GM21526 (cell line): ENCODE measurements at regions not wholly inside any gene's neighbourhood (a gene's known extent, or its start where the extent isn't known, plus 50 kb on each side); places are given as distances from the start of the nearest gene placed in this dataset.

ENCODE experiments used
- ATAC-seq: cut with Tn5 transposase; IDR thresholded peaks from one replicate; pipeline ENCODE4 v1.9.1; 2021; ENCODE audit warnings: moderate library complexity; ENCODE audit not compliant: unreplicated experiment, low FRiP score

GRCh38 chr13:50685491-50685890 is 158.0 kb downstream of the DLEU7 start:
- ATAC-seq: no peak

GRCh38 chr13:50685956-50686355 is 157.5 kb downstream of the DLEU7 start:
- no peak for ATAC-seq

- no peak for ATAC-seq
Observed at GRCh38 chr13:50686551-50686950, 156.9 kb downstream of the DLEU7 start.

- ATAC-seq: no peak
Observed at GRCh38 chr13:50687545-50687944, 155.9 kb downstream of the DLEU7 start.

GRCh38 chr13:50690006-50690405 is 153.5 kb downstream of the DLEU7 start:
- ATAC-seq: no peak

- ATAC-seq: no peak
Observed at GRCh38 chr13:50691176-50691680, 152.3 kb downstream of the DLEU7 start.

GRCh38 chr13:50691681-50692263 is 151.7 kb downstream of the DLEU7 start:
- ATAC-seq: no peak

- ATAC-seq: no peak
Observed at GRCh38 chr13:50692396-50692915, 151.0 kb downstream of the DLEU7 start.

- no peak for ATAC-seq
Observed at GRCh38 chr13:50693727-50694126, 149.8 kb downstream of the DLEU7 start.

- no peak for ATAC-seq
Observed at GRCh38 chr13:50697746-50698539, 145.5 kb downstream of the DLEU7 start.

GRCh38 chr13:50699874-50700663 is 143.4 kb downstream of the DLEU7 start:
- no peak for ATAC-seq

GRCh38 chr13:50700664-50701305 is 142.7 kb downstream of the DLEU7 start:
- ATAC-seq: no peak

GRCh38 chr13:50701469-50701868 is 142.0 kb downstream of the DLEU7 start:
- ATAC-seq: no peak

GRCh38 chr13:50706505-50706904 is 137.0 kb downstream of the DLEU7 start:
- no peak for ATAC-seq

- no peak for ATAC-seq
Observed at GRCh38 chr13:50707628-50708027, 135.9 kb downstream of the DLEU7 start.

GRCh38 chr13:50708461-50708860 is 135.0 kb downstream of the DLEU7 start:
- ATAC-seq: no peak

- no peak for ATAC-seq
Observed at GRCh38 chr13:50709058-50709457, 134.4 kb downstream of the DLEU7 start.

GRCh38 chr13:50711131-50711815 is 132.2 kb downstream of the DLEU7 start:
- no peak for ATAC-seq

GRCh38 chr13:50711996-50712395 is 131.5 kb downstream of the DLEU7 start:
- ATAC-seq: no peak

- ATAC-seq: no peak
Observed at GRCh38 chr13:50712456-50712855, 131.0 kb downstream of the DLEU7 start.
